HEK293 (cell line): ENCODE measurements at regions not wholly inside any gene's neighbourhood (a gene's known extent, or its start where the extent isn't known, plus 50 kb on each side); places are given as distances from the start of the nearest gene placed in this dataset.
A peak's percentile ranks its signal among the peaks of the same experiment; 100 is the strongest.

Experiments used
- CTCF ChIA-PET: fragments of 350-600 bp; formaldehyde crosslinking; extraction: SDS; loops from one replicate; lab custom pipeline; 2021; ENCODE audit warnings: antibody characterized with exemption; lab: Yijun Ruan, JAX
- POLR2A ChIA-PET: fragments of 300-600 bp; formaldehyde crosslinking; extraction: SDS; loops from one replicate; lab custom pipeline; 2020; ENCODE audit warnings: antibody characterized with exemption, inconsistent platforms; lab: Yijun Ruan, JAX
- H3K27ac ChIP-seq: fragments of 200-500 bp; sonication (Bioruptor generic); 2 replicates; pipeline ENCODE4 v1.5.1; 2014; ENCODE audit warnings: low read depth, low read length, control low read depth, inconsistent platforms; ENCODE audit errors: extremely low read depth
- H3K36me3 ChIP-seq, 2 experiments: fragments of 200-500 bp in 1 of 2; sonication (Bioruptor generic) in 1 of 2; 1 replicate in 1 of 2; 2 replicates in 1 of 2; pipeline ENCODE4 v1.5.1; 2014 to 2017; ENCODE audit warnings: inconsistent platforms in 2 of 2, low read length in 2 of 2; ENCODE audit not compliant: control insufficient read depth in 2 of 2, insufficient read depth in 1 of 2
- H3K4me1 ChIP-seq: fragments of 200-500 bp; sonication (Bioruptor generic); 2 replicates; pipeline ENCODE4 v1.5.1; 2014; ENCODE audit warnings: mild to moderate bottlenecking, low read length, inconsistent platforms; ENCODE audit not compliant: control insufficient read depth, insufficient read depth
- H3K4me3 ChIP-seq: 2 replicates; pipeline ENCODE4 v1.5.1; 2011; ENCODE audit warnings: low read depth, mild to moderate bottlenecking, control low read depth, low read length, moderate library complexity
- H3K9me3 ChIP-seq: fragments of 200-500 bp; sonication (Bioruptor generic); 2 replicates; pipeline ENCODE4 v1.5.1; 2014; ENCODE audit warnings: low read depth, low read length, inconsistent platforms; ENCODE audit not compliant: control insufficient read depth, insufficient read depth
- KLF1 ChIP-seq: fragments of 450-650 bp; formaldehyde crosslinking; IDR thresholded peaks from 2 replicates; pipeline ENCODE4 v1.5.1; 2016; ENCODE audit warnings: missing biosample characterization, missing genetic modification characterization
- OSR2 ChIP-seq: fragments of 450-650 bp; formaldehyde crosslinking; IDR thresholded peaks from 2 replicates; pipeline ENCODE4 v1.5.1; 2016; ENCODE audit warnings: missing biosample characterization, missing genetic modification characterization
- SCRT2 ChIP-seq: fragments of 450-650 bp; formaldehyde crosslinking; IDR thresholded peaks from 2 replicates; pipeline ENCODE4 v1.5.1; 2016; ENCODE audit warnings: missing biosample characterization, missing genetic modification characterization
- ZBTB17 ChIP-seq: fragments of 450-650 bp; formaldehyde crosslinking; IDR thresholded peaks from 2 replicates; pipeline ENCODE4 v1.5.1; 2016; ENCODE audit warnings: missing biosample characterization, missing genetic modification characterization
- ZNF112 ChIP-seq: fragments of 450-650 bp; formaldehyde crosslinking; IDR thresholded peaks from 2 replicates; pipeline ENCODE4 v1.5.0; 2017; ENCODE audit warnings: missing biosample characterization, missing genetic modification characterization
- ZNF16 ChIP-seq: fragments of 450-650 bp; formaldehyde crosslinking; IDR thresholded peaks from 2 replicates; pipeline ENCODE4 v1.5.1; 2016; ENCODE audit warnings: low read depth, missing biosample characterization, missing genetic modification characterization
- ZNF18 ChIP-seq: fragments of 450-650 bp; formaldehyde crosslinking; IDR thresholded peaks from 2 replicates; pipeline ENCODE4 v1.5.1; 2016; ENCODE audit warnings: missing biosample characterization, missing genetic modification characterization
- ZNF214 ChIP-seq: fragments of 450-650 bp; formaldehyde crosslinking; IDR thresholded peaks from 2 replicates; pipeline ENCODE4 v1.5.1; 2017; ENCODE audit warnings: missing biosample characterization, mild to moderate bottlenecking, missing genetic modification characterization, borderline replicate concordance
- ZNF266 ChIP-seq: fragments of 450-650 bp; formaldehyde crosslinking; IDR thresholded peaks from 2 replicates; pipeline ENCODE4 v1.5.1; 2016; ENCODE audit warnings: missing biosample characterization, missing genetic modification characterization, low read depth
- ZNF280D ChIP-seq: fragments of 450-650 bp; formaldehyde crosslinking; IDR thresholded peaks from 2 replicates; pipeline ENCODE4 v1.5.1; 2016; ENCODE audit warnings: missing biosample characterization, missing genetic modification characterization
- ZNF510 ChIP-seq: fragments of 450-650 bp; formaldehyde crosslinking; IDR thresholded peaks from 2 replicates; pipeline ENCODE4 v1.5.1; 2018; ENCODE audit warnings: mild to moderate bottlenecking, missing genetic modification characterization, missing biosample characterization; ENCODE audit not compliant: insufficient replicate concordance
- ZNF560 ChIP-seq: fragments of 450-650 bp; formaldehyde crosslinking; IDR thresholded peaks from 2 replicates; pipeline ENCODE4 v1.5.1; 2017; ENCODE audit warnings: missing biosample characterization, missing genetic modification characterization, borderline replicate concordance
- ZNF621 ChIP-seq: fragments of 450-650 bp; formaldehyde crosslinking; IDR thresholded peaks from 2 replicates; pipeline ENCODE4 v1.5.1; 2017; ENCODE audit warnings: missing biosample characterization, missing genetic modification characterization
- ZNF623 ChIP-seq: fragments of 450-650 bp; formaldehyde crosslinking; IDR thresholded peaks from 2 replicates; pipeline ENCODE4 v1.5.1; 2016; ENCODE audit warnings: missing biosample characterization, missing genetic modification characterization
- ZNF692 ChIP-seq: fragments of 450-650 bp; formaldehyde crosslinking; IDR thresholded peaks from 2 replicates; pipeline ENCODE4 v1.5.1; 2016; ENCODE audit warnings: missing biosample characterization, missing genetic modification characterization
- ZNF76 ChIP-seq: fragments of 450-650 bp; formaldehyde crosslinking; IDR thresholded peaks from 2 replicates; pipeline ENCODE4; 2016; ENCODE audit warnings: low read depth, missing biosample characterization, missing genetic modification characterization, borderline replicate concordance
- ZNF837 ChIP-seq: fragments of 450-650 bp; formaldehyde crosslinking; IDR thresholded peaks from 2 replicates; pipeline ENCODE4 v1.5.1; 2016; ENCODE audit warnings: missing biosample characterization, missing genetic modification characterization
- TF ChIP-seq, protein P1 (sequence below): fragments of 450-650 bp; formaldehyde crosslinking; IDR thresholded peaks from 2 replicates; pipeline ENCODE4 v1.5.1; 2017; ENCODE audit warnings: missing biosample characterization, missing genetic modification characterization
- TF ChIP-seq, protein P2 (sequence below): IDR thresholded peaks from 2 replicates; pipeline ENCODE4 v1.6.1; 2011; ENCODE audit warnings: mild to moderate bottlenecking, low read depth, low read length, borderline replicate concordance

DNA sequence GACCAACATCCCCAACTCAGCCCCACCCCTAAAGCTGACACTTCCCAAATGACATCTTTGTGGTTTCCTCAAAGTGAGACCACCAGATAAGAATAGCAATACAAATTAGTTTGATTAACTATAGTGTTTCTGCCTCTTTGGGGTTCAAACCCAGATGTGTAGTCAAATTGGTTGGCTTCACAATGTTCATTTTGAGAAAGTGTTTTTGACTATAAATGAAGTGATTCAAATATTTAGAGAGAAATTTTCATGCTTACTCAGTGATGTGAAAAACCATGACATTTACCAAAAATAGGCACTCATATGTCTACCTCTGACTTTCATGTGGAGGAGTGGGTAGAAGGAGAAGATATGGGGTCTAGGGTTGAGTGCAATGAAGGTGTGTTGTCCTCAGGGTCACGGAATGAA, 218.4 kb downstream of the BCAT1 start:
- no peaks in the 10 kb centered on the region for H3K9me3 ChIP-seq
- no peaks in the 10 kb centered on the region for H3K36me3 ChIP-seq
- no peak overlapping the region for H3K27ac ChIP-seq
- CTCF ChIA-PET, result no interaction called here
- TF ChIP-seq OSR2 (tag by site-specific recombination) (no peak), ZNF560 (tag by site-specific recombination) (no peak), ZNF621 (tag by site-specific recombination) (no peak), ZNF16 (tag by site-specific recombination) (no peak), ZNF510 (tag by site-specific recombination) (peak; percentile 23)
- POLR2A ChIA-PET, result no interaction called here
- no peaks in the 10 kb centered on the region for H3K4me1 ChIP-seq
- no peak overlapping the region for H3K4me3 ChIP-seq

- CTCF ChIA-PET, result no interaction called here
- H3K4me1 ChIP-seq, result no peaks in the 10 kb centered on the region
Observed at GRCh38 chr12:24728826-24729225, 220.1 kb downstream of the BCAT1 start.

More at GRCh38 chr12:24728826-24729225, 220.1 kb downstream of the BCAT1 start:
- TF ChIP-seq ZNF18 (tag by site-specific recombination) (no peak), ZNF623 (tag by site-specific recombination) (no peak), ZNF837 (tag by site-specific recombination) (no peak), ZNF76 (no peak), ZNF112 (no peak), KLF1 (tag by site-specific recombination) (no peak), SCRT2 (tag by site-specific recombination) (no peak), ZNF214 (tag by site-specific recombination) (no peak), ZNF280D (tag by site-specific recombination) (no peak), ZBTB17 (tag by site-specific recombination) (no peak), ZNF266 (no peak), ZNF692 (no peak)
- TF ChIP-seq, protein P1, sequence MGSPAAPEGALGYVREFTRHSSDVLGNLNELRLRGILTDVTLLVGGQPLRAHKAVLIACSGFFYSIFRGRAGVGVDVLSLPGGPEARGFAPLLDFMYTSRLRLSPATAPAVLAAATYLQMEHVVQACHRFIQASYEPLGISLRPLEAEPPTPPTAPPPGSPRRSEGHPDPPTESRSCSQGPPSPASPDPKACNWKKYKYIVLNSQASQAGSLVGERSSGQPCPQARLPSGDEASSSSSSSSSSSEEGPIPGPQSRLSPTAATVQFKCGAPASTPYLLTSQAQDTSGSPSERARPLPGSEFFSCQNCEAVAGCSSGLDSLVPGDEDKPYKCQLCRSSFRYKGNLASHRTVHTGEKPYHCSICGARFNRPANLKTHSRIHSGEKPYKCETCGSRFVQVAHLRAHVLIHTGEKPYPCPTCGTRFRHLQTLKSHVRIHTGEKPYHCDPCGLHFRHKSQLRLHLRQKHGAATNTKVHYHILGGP, result no peak
- TF ChIP-seq, protein P2, sequence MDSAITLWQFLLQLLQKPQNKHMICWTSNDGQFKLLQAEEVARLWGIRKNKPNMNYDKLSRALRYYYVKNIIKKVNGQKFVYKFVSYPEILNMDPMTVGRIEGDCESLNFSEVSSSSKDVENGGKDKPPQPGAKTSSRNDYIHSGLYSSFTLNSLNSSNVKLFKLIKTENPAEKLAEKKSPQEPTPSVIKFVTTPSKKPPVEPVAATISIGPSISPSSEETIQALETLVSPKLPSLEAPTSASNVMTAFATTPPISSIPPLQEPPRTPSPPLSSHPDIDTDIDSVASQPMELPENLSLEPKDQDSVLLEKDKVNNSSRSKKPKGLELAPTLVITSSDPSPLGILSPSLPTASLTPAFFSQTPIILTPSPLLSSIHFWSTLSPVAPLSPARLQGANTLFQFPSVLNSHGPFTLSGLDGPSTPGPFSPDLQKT, result no peak
- no peak overlapping the region for H3K27ac ChIP-seq
- POLR2A ChIA-PET, result no interaction called here
- H3K9me3 ChIP-seq, result no peaks in the 10 kb centered on the region
- H3K4me3 ChIP-seq, result no peak overlapping the region
- H3K36me3 ChIP-seq, result no peaks in the 10 kb centered on the region
